HepG2 (cell line): ENCODE measurements at regions not wholly inside any gene's neighbourhood (a gene's known extent, or its start where the extent isn't known, plus 50 kb on each side); places are given as distances from the start of the nearest gene placed in this dataset.

Experiments
- ATF7-NPFF ChIP-seq: sonication (generic); formaldehyde crosslinking; IDR thresholded peaks from 2 replicates; pipeline ENCODE4 v1.8.1; 2023; ENCODE audit warnings: mild to moderate bottlenecking, low read depth, missing genetic modification reagents, moderate library complexity
- CBX1 ChIP-seq: IDR thresholded peaks from one replicate; pipeline ENCODE4 v1.6.1; 2016; ENCODE audit warnings: antibody characterized with exemption, low read depth
- DRAP1 ChIP-seq: IDR thresholded peaks from 2 replicates; pipeline ENCODE4 v1.6.1; 2016; ENCODE audit warnings: missing genetic modification reagents, missing compliant biosample characterization
- HINFP ChIP-seq: sonication (generic); formaldehyde crosslinking; IDR thresholded peaks from 2 replicates; pipeline ENCODE4 v1.4.0; 2020; ENCODE audit warnings: low read depth, mild to moderate bottlenecking, missing genetic modification reagents
- HNF4A ChIP-seq: sonication (generic); formaldehyde crosslinking; IDR thresholded peaks from 2 replicates; pipeline ENCODE4 v1.4.0; 2020; ENCODE audit warnings: missing genetic modification reagents
- HOXA5 ChIP-seq: sonication (generic); formaldehyde crosslinking; IDR thresholded peaks from 2 replicates; pipeline ENCODE4 v1.4.0; 2020; ENCODE audit warnings: missing genetic modification reagents
- MIXL1 ChIP-seq: IDR thresholded peaks from 2 replicates; pipeline ENCODE4 v1.6.1; 2016
- NR2F1 ChIP-seq, 2 experiments: fragments of 450-650 bp in 1 of 2; formaldehyde crosslinking in 1 of 2; IDR thresholded peaks; 2 replicates each; pipeline versions ENCODE4 v1.5.0 to v1.6.1; 2016 to 2020; ENCODE audit warnings: mild to moderate bottlenecking in 1 of 2, missing compliant biosample characterization in 1 of 2, missing genetic modification reagents in 1 of 2, moderate library complexity in 1 of 2
- NR2F6 ChIP-seq, 2 experiments: IDR thresholded peaks; 2 replicates each; pipeline ENCODE4 v1.6.1; 2016; ENCODE audit warnings: antibody characterized with exemption in 1 of 2, mild to moderate bottlenecking in 1 of 2
- RORA ChIP-seq: sonication (generic); formaldehyde crosslinking; IDR thresholded peaks from 2 replicates; pipeline ENCODE4 v1.5.0; 2020; ENCODE audit warnings: mild to moderate bottlenecking, missing genetic modification reagents, moderate library complexity
- RXRB ChIP-seq: IDR thresholded peaks from 2 replicates; pipeline ENCODE4 v1.6.1; 2016; ENCODE audit warnings: borderline replicate concordance, missing genetic modification reagents, missing compliant biosample characterization
- SIX4 ChIP-seq: sonication (generic); formaldehyde crosslinking; IDR thresholded peaks from 2 replicates; pipeline ENCODE4 v1.4.0; 2020; ENCODE audit warnings: missing genetic modification reagents
- SMAD9 ChIP-seq: sonication (generic); formaldehyde crosslinking; IDR thresholded peaks from 2 replicates; pipeline ENCODE4 v1.5.1; 2020; ENCODE audit warnings: mild to moderate bottlenecking, missing genetic modification reagents
- TBX2 ChIP-seq: sonication (generic); formaldehyde crosslinking; IDR thresholded peaks from 2 replicates; pipeline ENCODE4 v1.5.0; 2020; ENCODE audit warnings: missing genetic modification reagents, mild to moderate bottlenecking, borderline replicate concordance
- TBX3 ChIP-seq: fragments of 450-650 bp; IDR thresholded peaks from 2 replicates; pipeline ENCODE4 v1.6.1; 2017; ENCODE audit warnings: antibody characterized with exemption, mild to moderate bottlenecking, inconsistent platforms, borderline replicate concordance
- ZBTB38 ChIP-seq: sonication (generic); formaldehyde crosslinking; IDR thresholded peaks from 2 replicates; pipeline ENCODE4 v1.5.1; 2020; ENCODE audit warnings: mild to moderate bottlenecking, missing genetic modification reagents
- ZNF337 ChIP-seq: sonication (generic); formaldehyde crosslinking; IDR thresholded peaks from 2 replicates; pipeline ENCODE4 v1.5.1; 2020; ENCODE audit warnings: missing genetic modification reagents, low read depth, mild to moderate bottlenecking, borderline replicate concordance
- ZNF530 ChIP-seq: sonication (generic); formaldehyde crosslinking; IDR thresholded peaks from 2 replicates; pipeline ENCODE4 v1.5.0; 2020; ENCODE audit warnings: low read depth, mild to moderate bottlenecking, missing genetic modification reagents
- ZNF547 ChIP-seq: sonication (generic); formaldehyde crosslinking; IDR thresholded peaks from 2 replicates; pipeline ENCODE4 v1.5.1; 2020; ENCODE audit warnings: mild to moderate bottlenecking, missing genetic modification reagents
- ZNF749 ChIP-seq: sonication (generic); formaldehyde crosslinking; IDR thresholded peaks from 2 replicates; pipeline ENCODE4 v1.8.0; 2022; ENCODE audit warnings: mild to moderate bottlenecking, missing genetic modification reagents, moderate library complexity, borderline replicate concordance
- ZSCAN9 ChIP-seq: IDR thresholded peaks from 2 replicates; pipeline ENCODE4 v1.6.1; 2016; ENCODE audit warnings: borderline replicate concordance
- TF ChIP-seq, protein P1 (sequence below): sonication (generic); formaldehyde crosslinking; IDR thresholded peaks from 2 replicates; pipeline ENCODE4 v1.8.1; 2023; ENCODE audit warnings: mild to moderate bottlenecking, moderate library complexity, missing genetic modification reagents
- TF ChIP-seq, protein P2 (sequence below): IDR thresholded peaks from 2 replicates; pipeline ENCODE4 v1.6.1; 2016; ENCODE audit warnings: low read depth
- TF ChIP-seq, protein P3 (sequence below), 2 experiments: fragments of 450-650 bp in 1 of 2; sonication (generic) in 1 of 2; formaldehyde crosslinking; IDR thresholded peaks; 2 replicates each; pipeline versions ENCODE4 v1.5.0 to v1.8.0; 2020 to 2022; ENCODE audit warnings: mild to moderate bottlenecking in 1 of 2, missing genetic modification reagents in 1 of 2

DNA sequence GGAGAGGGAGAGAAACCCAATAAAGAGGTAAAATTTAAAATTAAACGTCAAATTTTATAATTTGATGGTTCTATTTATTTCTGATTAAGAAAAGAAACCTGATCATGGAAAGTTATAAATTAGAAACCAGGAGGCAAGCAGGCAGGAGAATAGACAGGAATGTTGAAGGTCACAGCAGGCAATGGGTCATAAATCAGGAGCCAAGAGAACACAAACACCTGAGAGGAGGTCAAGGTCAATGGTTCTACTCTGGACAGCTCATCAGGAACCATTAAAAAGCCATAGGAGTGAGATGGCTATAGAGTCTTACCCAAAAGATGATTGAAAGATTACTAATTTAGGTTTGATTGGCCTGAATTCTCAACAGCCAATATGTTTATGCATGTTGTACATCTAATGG is 126.9 kb upstream of the HCCS start (continued):
- TF ChIP-seq, protein P1, sequence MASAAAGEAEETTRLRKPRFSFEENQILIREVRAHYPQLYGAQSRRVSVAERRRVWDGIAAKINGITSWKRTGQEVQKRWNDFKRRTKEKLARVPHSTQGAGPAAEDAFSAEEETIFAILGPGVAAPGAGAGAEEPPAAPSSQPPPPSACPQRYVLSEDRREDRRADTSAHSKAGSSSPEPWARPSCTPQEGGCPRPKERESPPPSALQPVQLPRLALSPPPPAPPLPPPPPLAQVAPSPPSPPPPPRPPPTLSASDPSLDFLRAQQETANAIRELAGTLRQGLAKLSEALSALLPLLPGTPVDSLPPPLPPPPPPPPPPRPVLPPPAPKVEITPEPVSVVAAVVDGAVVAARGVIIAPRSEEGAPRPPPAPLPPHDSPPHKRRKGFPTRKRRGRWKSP (CRISPR knock-in tag) = no peak
- TF ChIP-seq NR2F6 (IDR thresholded peaks at IDR 0.05) = peak; percentile 57
- peak; percentile 54; the same call in 1 of the 2 replicates for TF ChIP-seq NR2F6 (CRISPR knock-in tag; IDR thresholded peaks at IDR 0.05)
- TF ChIP-seq ZNF530 = no peak
- TF ChIP-seq, protein P2, sequence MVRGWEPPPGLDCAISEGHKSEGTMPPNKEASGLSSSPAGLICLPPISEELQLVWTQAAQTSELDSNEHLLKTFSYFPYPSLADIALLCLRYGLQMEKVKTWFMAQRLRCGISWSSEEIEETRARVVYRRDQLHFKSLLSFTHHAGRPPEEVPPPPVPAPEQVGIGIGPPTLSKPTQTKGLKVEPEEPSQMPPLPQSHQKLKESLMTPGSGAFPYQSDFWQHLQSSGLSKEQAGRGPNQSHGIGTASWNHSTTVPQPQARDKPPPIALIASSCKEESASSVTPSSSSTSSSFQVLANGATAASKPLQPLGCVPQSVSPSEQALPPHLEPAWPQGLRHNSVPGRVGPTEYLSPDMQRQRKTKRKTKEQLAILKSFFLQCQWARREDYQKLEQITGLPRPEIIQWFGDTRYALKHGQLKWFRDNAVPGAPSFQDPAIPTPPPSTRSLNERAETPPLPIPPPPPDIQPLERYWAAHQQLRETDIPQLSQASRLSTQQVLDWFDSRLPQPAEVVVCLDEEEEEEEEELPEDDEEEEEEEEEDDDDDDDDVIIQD (CRISPR knock-in tag) = 0 out of 2 replicates have a peak, but pooled peaks have one; percentile 21
- TF ChIP-seq RXRB = no peak
- peak; percentile 27; the same call in 1 of the 2 replicates for TF ChIP-seq HNF4A (CRISPR knock-in tag)
- TF ChIP-seq NR2F1 (CRISPR knock-in tag; IDR thresholded peaks at IDR 0.05) = peak in 1 of 2 experiments; percentile 60; a peak in 2 of 4 replicates
- no peak for TF ChIP-seq CBX1
- TF ChIP-seq RORA (CRISPR knock-in tag) = no peak
- TF ChIP-seq HOXA5 (CRISPR knock-in tag) = no peak
- TF ChIP-seq SMAD9 (CRISPR knock-in tag) = no peak
- no peak for TF ChIP-seq SIX4
- TF ChIP-seq ZNF749 = no peak
- TF ChIP-seq ZNF547 = no peak
- no peak for TF ChIP-seq TBX2 (CRISPR knock-in tag)
- no peak for TF ChIP-seq TBX3
- TF ChIP-seq MIXL1 (CRISPR knock-in tag) = no peak
- TF ChIP-seq ZSCAN9 (CRISPR knock-in tag) = no peak
- no peak for TF ChIP-seq ZBTB38
- TF ChIP-seq DRAP1 (CRISPR knock-in tag) = no peak
- TF ChIP-seq, protein P3, sequence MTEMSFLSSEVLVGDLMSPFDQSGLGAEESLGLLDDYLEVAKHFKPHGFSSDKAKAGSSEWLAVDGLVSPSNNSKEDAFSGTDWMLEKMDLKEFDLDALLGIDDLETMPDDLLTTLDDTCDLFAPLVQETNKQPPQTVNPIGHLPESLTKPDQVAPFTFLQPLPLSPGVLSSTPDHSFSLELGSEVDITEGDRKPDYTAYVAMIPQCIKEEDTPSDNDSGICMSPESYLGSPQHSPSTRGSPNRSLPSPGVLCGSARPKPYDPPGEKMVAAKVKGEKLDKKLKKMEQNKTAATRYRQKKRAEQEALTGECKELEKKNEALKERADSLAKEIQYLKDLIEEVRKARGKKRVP (CRISPR knock-in tag; IDR thresholded peaks at IDR 0.05) = no peak
- no peak for TF ChIP-seq HINFP (CRISPR knock-in tag)
- no peak for TF ChIP-seq ZNF337
- TF ChIP-seq ATF7-NPFF (CRISPR knock-in tag) = no peak
- TF ChIP-seq, all 625 proteins: peak for 10
